SHP77 (cell line): ENCODE measurements at regions not wholly inside any gene's neighbourhood (a gene's known extent, or its start where the extent isn't known, plus 50 kb on each side); places are given as distances from the start of the nearest gene placed in this dataset.
A peak's percentile ranks its signal among the peaks of the same experiment; 100 is the strongest.

Experiments used
- DNase-seq, 2 experiments: peaks; one replicate each; lab custom pipeline; 2025; lab: John Stamatoyannopoulos, UW

DNA sequence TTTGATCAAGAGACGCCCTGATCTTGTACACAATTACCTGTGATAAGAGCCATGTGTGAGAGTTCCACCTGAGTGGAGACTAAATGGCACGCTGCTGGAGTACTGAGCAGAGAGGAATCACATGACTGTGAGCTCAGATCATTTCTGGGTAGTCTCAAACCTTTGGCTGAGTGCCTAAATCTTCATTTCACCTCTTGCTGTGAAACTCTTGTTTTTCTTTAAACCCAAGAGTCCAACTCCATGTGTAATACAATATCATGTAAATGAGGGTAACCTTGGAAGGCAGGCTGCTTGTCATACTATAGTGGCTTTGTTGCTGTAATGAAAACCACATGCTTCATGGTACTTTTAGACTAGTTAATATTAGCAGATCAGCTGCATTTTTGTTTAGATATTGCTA, 156.9 kb downstream of the CAND1 start:
- DNase-seq: no peak

DNA sequence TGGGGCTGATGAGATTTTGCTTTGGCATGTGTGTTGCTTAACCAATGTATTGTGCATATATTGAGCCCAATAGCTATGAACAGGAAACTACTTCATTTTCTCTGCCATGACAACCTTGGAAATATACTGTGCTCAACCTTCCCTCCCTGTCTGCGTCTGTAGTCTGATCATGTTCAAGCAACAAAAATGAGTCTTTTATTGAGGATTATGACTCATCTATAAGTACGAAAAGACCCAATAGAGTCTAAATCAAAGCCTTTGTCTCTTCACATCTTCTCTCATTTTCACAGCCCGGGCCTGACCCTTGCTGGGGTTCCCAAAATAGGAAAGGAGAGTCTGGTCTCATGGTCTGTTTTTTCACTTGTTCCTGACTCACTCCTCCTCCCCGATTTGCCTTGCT, 158.2 kb downstream of the CAND1 start:
- DNase-seq: no peak

DNA sequence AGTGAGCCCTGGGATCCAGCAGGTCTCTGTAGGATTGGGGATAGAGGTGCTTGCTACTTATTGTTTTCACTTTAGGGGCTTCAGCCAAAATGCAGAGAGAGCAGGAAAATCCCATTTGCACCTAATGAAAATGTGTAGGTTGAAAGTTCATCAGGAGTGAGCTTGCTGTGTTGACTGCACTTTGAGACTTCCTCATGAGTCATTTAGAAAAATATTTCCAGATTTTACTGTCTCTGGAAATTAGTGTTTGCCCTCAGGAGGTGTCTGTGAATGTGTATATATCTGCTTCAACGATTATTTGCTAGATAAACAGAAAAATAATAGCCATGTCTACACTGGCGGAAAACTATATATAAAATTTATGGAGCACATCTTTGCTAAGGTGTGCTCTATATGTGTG, 159.3 kb downstream of the CAND1 start:
- DNase-seq: no peak

DNA sequence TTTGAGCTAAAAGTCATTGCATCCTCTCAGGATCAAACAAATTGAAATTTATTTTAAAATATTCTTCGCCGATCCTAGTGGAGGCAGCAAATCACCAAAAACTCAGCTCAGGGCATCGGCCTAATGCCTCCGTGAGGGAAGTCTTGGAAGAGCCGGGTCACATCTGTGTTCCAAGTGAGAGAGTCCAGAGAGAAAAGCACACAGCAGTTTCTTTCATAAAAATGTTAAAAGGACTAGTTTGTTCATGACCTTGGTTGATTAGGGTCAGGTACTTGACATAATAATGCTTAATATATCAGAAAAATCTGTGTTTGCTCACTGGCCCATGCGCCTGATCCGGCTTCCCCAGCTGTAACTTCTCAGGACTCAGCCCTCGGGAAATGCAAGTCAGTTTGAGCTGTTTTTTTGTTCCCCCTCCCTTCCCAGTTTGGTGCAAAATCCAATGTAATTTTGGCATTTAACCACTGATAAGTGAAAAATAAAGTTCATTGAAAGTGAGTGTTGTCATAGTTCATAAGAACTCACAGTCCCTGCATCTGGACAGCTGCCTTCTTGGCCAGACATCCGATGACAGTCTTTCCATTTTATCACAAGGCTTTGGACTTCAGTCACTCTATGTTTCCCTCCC, 161.7 kb downstream of the CAND1 start:
- peak in 1 of 2 experiments; percentile 3 for DNase-seq

DNA sequence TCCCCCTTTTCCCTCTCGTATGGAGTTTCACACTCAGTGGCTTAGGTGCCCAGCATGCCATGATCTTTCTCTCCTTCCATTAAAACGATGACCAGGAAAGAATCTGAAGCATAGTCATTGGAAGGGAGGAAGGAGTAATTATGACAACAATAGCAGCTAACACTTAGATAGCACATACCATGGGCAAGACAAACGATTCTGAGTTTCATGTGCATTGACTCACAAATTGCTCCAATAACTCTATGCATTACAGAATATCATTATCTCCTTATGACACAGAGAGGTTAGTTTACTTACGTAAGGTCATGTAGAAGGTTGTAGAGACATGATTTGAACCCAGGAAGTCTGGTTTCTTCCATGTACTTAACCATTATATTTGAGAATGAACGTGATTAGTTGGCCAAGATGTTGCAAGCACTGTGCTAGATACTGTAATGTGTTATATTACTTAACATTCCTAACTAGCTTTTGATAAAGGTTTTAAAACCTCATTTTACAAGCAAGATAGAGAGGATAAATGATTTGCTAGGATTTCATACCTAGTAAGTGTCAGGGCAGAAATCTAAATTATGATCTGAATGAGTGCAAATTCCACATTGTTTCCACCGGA, 162.4 kb downstream of the CAND1 start:
- no peak for DNase-seq

DNA sequence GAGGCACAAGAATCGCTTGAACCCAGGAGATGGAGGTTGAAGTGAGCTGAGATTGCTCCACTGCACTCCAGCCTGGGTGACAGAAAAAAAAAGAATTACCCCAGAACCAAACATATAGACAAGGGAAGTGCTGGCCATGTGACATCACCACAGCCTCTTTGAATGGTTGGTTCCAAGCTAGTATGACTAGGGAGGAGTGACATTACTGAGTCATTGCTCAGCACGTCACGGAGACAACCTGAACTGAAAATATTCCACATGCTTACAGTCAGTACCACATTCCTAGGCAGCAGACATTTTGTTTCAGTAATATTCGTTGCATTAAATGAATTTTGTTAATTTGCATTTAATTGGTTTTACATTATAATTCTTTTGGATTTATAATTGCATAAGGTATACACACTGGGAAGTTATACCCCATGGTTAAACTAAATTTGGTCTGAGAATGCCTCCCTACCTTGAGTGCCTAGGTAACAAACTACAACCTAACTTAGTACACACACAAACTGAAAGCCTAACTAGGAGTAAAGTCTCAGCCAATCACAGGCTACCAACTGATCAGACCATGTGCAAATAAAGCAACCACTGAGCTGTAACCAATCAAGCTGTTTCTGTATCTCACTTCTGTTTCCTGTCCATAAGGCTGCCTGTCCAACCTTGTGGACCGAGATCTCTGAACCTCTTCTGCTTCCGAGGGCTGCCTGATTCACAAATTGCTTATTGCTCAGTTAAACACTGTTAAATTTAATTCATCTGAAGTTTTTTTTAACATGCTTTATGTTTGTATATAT, 164.4 kb downstream of the CAND1 start:
- no peak for DNase-seq

DNA sequence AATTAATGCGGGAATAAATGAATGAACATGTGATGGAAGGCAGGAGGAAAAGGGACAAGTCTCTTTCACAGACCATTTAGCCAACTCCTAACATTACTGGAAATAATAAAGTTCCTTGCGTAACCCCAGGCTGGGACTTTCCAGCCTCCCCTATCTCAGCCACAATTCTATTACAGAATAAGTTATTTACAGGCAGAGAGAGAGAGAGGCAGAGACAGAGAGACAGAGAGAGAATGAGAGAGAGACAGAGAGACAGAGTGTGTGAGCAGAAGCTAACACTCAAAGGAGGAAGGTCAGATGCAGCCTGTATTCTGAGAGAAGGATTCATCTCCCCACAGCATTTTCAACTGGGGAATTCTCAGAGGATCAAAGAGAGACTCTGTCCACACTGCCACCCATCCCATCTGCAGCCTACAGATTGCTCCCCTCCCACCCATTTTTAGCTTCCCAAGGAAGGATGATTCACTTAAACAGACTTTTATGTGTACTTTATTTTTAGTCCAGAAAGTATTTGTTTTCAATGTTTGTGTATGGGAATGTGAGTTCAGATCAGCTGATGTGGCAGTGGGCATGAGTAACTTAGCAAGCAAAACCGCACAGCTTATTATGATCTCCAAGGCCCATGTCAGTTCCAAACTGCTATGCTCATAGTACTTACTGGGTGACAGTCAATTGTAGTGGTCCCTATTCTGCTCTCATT, 165.7 kb downstream of the CAND1 start:
- no peak for DNase-seq

DNA sequence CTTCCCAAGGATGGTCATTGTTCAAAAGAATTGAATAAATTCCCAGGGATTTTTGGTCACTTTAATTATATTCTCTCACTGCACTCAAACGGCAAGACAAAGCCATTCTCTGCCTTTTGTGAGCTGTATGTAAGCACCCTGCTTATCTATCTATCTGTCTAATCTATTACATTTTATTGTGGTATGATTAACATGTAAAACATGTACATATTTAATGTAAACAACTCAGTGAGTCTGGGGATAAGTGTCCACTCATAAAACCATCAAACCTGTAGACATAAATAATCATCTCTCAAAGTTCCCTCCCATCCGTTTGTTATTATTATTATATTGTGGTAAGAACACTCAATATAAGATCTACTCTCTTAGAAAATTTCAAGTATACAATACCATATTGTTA, 167.1 kb downstream of the CAND1 start:
- no peak for DNase-seq

DNA sequence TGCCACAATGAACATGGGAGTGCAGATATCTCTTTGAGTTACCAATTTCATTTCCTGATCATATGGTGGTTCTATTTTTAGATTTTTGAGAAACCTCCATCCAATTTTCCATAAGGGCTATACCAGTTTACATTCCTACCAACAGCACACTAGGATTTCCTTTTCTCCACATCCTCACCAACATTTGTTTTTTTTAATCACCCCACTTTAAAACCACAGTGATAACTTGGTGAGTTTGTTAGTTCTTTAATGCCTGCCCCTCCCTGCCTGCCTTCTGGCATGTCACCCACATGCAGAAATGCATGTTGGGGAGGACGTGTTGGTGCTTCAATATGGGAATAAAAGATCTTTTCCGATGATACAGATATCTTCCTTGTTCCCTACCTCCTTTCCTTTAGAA, 167.9 kb downstream of the CAND1 start:
- no peak for DNase-seq

DNA sequence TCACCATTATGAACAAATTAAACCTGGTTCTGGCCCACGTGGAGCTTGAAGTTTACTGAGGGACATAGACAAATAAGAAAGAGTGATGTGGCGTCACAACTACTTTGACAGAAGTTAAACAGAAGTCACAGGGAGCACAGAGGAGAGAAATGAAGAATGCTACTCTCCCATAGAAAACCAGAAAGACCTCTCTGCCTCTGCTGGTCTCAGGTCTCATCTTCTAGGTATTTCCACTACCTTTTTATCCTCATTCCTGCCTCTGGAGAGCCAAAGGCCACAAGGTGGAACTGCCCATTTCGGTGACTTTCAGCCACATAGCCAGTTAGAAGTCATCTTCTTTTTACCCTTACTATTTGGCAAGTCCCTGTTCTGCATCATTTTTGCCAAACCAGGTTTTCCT, 170.5 kb downstream of the CAND1 start:
- DNase-seq: no peak

DNA sequence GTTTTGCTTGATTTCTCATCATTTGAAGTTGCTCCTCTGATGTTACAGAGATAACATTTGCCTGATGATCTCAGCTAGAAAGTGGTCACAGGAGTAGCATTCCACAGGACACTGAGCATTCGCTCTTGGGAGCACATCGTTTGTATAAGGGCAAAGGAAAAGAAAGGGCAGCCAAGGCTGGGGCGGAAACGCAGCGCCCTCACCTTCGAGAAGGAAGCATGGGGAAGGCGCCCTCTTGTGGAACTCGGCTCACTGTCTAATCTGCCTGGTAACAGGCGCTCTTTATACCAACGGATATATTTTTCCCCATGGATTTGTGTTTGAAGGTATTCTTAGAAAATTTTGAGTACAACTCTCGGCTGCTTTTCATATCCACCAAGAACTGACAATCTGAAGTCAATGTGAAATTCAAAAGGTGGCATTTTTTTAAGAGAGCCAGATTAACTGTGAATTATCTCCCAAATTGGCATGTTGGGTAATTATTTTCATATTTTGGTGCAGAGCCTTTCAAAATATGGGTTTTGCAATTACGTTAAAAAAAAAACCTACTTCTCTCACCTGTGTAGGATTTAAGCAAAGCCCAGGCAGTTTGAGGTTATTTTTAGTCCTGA, 172.7 kb downstream of the CAND1 start:
- peak; percentile 66 to 70 for DNase-seq

DNA sequence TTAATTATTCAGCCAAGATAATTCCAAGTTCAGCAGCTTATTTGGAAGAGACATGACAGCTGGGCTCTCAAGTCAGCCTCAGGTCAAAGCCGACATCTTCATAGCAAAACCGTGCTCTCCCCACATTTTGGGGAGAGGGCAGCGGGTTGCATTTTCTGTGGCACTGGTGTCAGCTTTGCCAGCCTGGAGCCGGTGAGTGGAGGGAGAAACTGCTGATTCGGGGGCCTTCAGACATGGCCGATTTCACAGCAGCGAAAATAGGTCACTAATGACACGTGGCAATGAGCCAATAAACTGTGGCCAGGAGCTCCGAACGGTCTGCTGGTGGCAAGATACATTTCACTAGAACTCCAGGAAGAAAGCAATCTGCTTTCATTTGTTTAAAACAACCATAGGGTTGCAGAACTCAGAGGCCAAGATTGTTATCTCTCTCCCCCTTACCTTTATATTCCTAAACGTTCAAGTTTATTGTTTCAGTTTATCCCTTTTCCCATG, 173.2 kb downstream of the CAND1 start:
- DNase-seq: peak; percentile 16 to 46

DNA sequence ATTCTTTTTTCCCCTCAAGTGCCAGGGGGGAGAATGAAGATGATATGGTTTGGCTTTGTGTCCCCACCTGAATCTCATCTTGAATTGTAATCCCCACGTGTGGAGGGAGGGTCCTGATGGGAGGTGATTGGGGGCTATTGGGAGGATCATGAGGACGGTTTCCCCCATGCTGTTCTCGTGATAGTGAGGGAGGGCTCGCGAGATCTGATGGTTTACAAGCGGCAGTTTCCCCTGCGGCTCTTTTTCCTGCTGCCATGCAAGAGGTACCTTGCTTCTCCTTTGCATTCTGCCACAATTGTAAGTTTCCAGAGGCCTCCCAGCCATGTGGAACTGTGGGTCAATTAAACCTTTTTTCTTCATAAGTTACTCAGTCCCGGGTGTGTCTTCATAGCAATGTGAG, 173.7 kb downstream of the CAND1 start:
- DNase-seq: no peak

DNA sequence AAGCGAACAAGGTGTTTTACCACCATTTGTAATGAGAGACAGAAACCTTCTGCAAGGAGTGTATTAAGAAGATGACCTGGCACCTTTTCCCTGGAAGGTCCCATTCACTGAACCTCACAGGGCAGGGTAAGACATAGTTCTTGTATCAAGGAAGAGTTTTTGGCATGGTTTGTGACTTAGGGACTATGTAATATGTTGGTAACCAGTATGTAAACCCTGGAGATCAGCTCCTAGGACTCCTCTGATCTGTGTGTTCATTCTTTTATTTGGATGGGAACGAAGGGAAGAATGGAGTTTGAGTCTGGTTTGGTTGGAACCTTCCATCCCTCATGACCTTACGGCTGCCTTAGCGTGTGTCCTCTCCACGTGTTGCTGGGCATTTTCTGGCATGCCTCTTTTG, 175.4 kb downstream of the CAND1 start:
- DNase-seq: no peak

DNA sequence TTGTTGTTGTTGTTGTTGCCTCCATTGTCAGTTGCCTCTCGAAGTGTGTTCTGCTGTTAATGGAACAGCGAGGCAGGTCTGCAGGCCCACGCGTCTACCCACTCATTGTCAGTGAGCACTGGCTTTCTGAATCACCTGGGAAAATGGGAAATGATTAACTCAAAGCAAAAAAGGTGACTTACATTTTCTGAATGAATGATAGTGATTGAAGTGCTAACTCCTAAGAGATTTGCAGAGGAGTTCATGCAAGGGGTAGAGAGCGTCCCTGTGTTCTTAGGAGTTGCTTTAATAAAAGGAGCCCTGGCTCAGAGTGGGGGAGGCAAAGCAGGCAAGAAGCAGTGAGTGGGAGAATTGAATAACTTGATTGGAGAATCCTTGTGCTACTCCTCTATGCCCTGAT, 177.6 kb downstream of the CAND1 start:
- DNase-seq: no peak

DNA sequence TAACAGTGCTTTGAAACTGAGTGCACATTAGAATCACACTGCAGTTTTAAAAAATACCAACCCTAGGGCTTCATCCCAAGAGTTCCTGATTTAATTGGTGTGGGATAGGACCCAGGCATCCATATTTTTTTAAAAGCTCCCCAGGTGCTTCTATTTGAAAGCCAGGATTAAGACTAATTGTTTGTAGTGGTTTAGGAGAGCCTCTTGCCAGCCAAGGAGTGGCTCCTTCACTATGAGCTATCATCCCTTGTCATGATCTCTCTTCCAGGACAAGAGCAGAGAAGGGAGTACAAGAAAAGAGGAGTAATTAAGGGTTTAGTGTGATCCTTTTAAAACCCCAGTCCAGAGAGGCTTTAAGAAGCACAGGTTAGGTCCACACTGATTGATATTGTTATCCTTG, 178.0 kb downstream of the CAND1 start:
- DNase-seq: no peak

DNA sequence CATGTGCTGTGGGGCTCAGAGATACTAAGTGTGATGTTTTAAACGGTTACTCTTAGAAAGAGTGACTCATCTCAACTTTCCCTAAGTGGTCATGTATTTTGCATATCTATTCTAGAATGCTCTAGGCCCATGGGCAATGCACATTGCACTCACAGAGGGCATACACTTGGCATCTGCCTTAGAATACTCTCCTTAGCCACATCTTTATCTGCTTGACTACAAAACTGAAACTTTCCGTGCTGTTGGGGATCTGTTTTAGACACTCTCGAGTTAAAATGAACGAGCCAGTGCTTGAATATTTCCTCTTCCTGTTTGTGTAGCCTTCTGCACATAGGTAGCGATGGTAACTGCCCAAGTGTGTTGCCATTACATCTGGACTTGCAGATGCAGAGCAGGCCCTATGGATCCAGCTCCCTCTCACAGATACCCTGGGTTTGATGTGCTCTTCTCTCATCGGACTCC, 180.5 kb downstream of the CAND1 start:
- DNase-seq: no peak

DNA sequence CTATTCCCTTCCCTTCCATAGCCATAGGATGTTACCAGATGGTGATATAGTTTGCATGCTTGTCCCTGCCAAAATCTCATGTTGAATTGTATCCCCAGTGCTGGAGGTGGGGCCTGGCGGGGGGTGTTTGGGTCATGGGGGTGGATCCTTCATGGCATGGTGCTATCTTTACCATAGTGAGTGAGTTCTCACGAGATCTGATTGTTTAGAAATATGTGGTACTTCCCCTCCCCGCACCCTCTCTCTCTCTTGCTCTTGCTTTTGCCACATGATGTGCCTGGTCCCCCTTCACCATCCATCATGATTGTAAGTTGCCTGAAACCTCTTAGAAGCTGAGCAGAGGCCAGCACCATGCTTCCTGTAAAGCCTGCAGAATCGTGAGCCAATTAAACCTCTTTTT, 181.3 kb downstream of the CAND1 start:
- DNase-seq: no peak

DNA sequence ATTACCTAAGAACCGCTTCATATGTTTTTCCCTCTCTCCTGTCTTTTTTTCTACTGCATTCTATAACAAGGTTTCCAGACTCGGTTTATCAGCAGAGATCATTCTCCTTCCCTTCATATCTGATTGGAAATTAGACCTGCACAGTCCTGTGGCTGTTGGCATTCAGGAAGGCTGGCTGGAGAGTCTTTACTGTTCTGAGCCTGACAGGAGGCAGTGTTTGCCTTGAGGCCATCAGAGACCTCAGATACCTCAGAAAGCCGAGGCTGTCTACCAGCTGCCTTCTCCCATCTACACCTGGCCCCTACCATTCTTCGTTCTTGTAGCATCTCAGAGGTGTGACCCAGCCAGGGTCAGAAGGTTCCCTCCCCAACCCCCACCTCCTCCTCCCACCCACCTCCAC, 182.0 kb downstream of the CAND1 start:
- DNase-seq: no peak

DNA sequence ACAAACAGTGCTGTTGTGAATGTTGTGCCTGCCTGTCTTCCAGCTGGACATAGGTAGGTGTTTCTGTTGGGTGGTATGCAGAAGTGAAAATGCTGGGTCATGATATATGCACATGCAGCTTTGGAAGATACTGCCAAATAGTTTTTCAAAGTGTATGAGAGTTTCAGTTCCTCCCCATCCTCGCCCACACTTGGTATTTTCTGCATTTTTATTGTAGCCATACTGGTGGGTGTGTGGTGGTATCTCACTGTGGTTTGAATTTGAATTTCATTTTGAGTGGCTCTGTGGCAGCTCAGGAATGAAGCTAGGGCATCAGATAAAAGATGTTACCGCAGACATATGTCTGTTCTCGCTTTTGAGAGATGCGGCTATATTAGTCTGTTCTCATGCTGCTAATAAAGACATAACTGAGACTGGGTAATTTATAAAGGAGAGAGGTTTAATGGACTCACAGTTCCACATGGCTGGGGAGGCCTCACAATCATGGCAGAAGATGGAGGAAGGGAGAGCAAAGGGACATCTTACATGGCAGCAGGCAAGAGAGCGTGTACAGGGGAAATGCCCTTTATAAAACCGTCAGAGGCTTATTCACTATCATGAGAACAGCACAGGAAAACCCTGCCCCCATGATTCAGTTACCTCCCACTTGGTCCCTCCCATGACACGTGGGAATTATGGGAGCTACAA, 183.1 kb downstream of the CAND1 start:
- no peak for DNase-seq

DNA sequence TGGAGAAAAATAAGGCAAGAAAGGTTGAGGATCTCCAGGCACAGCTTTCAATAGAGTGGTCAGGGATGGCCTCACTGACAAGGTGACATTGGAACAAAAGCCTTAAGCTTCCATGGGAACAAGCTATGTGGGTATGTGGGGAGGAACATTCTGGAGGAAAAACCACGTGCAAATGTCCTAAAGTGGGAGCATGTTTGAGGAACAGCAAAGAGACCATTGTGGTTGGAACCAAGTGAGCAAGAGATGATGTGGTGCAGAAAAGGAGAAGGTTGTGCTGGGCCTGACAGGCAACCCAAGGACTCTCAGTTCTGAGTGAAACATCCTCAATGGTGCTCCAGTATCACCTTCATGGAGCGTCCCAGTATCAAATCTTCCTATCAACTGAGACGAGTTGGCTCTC, 184.0 kb downstream of the CAND1 start:
- no peak for DNase-seq

DNA sequence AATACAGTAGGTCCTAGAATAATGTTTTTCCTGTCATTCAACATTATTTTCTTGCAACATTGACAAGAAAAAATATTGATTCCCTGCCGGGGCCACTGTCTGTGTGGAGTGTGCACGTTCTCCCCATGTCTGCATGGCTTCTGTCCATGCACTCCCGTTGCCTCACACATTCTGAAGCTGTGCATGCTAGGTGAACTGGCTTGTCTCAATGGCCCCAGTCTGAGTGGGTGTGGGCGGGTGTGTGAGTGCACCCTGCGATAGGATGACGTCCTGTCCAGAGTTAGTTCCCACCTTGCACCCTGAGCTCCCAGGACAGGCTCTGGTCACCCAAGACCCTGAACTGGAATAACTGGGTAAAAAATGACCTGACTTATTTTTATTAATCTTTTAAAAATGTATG, 186.1 kb downstream of the CAND1 start:
- DNase-seq: no peak
